Osteoblast (primary cell): ENCODE measurements at regions not wholly inside any gene's neighbourhood (a gene's known extent, or its start where the extent isn't known, plus 50 kb on each side); places are given as distances from the start of the nearest gene placed in this dataset.

Source experiments
- DNase-seq: peaks from one replicate; pipeline ENCODE4 v3.0.0; 2011; ENCODE audit warnings: low spot score, mixed read lengths; ENCODE audit not compliant: insufficient read length; ENCODE audit errors: missing footprints
- H2AFZ ChIP-seq: 2 replicates; pipeline ENCODE4 v1.6.0; 2011; ENCODE audit warnings: mild to moderate bottlenecking, low read length
- H3K27ac ChIP-seq: 2 replicates; pipeline ENCODE4 v1.5.1; 2011; ENCODE audit warnings: mild to moderate bottlenecking, low read depth, low read length, moderate library complexity
- H3K27me3 ChIP-seq: 2 replicates; pipeline ENCODE4 v1.6.0; 2012; ENCODE audit warnings: mild to moderate bottlenecking, control low read depth, inconsistent platforms, low read length, moderate library complexity; ENCODE audit not compliant: insufficient read depth
- H3K36me3 ChIP-seq: 2 replicates; pipeline ENCODE4 v1.5.1; 2011; ENCODE audit warnings: mild to moderate bottlenecking, low read length, control low read depth, moderate library complexity; ENCODE audit not compliant: insufficient read depth
- H3K4me1 ChIP-seq: 2 replicates; pipeline ENCODE4 v1.5.1; 2011; ENCODE audit warnings: mild to moderate bottlenecking, low read length, control low read depth, moderate library complexity; ENCODE audit not compliant: insufficient read depth
- H3K4me2 ChIP-seq: 2 replicates; pipeline ENCODE4 v1.6.0; 2011; ENCODE audit warnings: mild to moderate bottlenecking, low read length; ENCODE audit not compliant: insufficient read depth
- H3K4me3 ChIP-seq: fragments of 200-600 bp; sonication (generic); 3 replicates; pipeline ENCODE4 v1.5.1; 2012; ENCODE audit warnings: mild to moderate bottlenecking, low read length, inconsistent platforms; ENCODE audit not compliant: insufficient read depth
- H3K79me2 ChIP-seq: 2 replicates; pipeline ENCODE4 v1.6.0; 2012; ENCODE audit warnings: mild to moderate bottlenecking, low read length, control low read depth, inconsistent platforms; ENCODE audit not compliant: insufficient read depth
- H3K9me3 ChIP-seq: 2 replicates; pipeline ENCODE4 v1.5.1; 2011; ENCODE audit warnings: low read depth, low read length, control low read depth
- H4K20me1 ChIP-seq: 2 replicates; pipeline ENCODE4 v1.6.0; 2012; ENCODE audit warnings: mild to moderate bottlenecking, low read length, control low read depth; ENCODE audit not compliant: insufficient read depth
- CTCF ChIP-seq: IDR thresholded peaks from 2 replicates; pipeline ENCODE4 v1.5.1; 2011; ENCODE audit warnings: mild to moderate bottlenecking, low read depth, low read length, moderate library complexity; ENCODE audit errors: extremely low read depth

- Histone ChIP-seq H3K4me2 (no peak overlapping the region), H3K36me3 (no peaks in the 10 kb centered on the region), H3K4me3 (no peak overlapping the region), H3K27ac (no peak overlapping the region), H4K20me1 (no peaks in the 10 kb centered on the region), H3K9me3 (no peaks in the 10 kb centered on the region), H3K79me2 (no peaks in the 10 kb centered on the region), H2AFZ (no peak overlapping the region), H3K27me3 (no peaks in the 10 kb centered on the region), H3K4me1 (no peaks in the 10 kb centered on the region)
- TF ChIP-seq CTCF, result no peak
- DNase-seq, result no peak
These were observed 423.8 kb upstream of the MKI67 start for GRCh38 chr10:128550045-128550444.

GRCh38 chr10:128551475-128551874 is 425.3 kb upstream of the MKI67 start:
- Histone ChIP-seq H3K4me3 (no peak overlapping the region), H3K9me3 (no peaks in the 10 kb centered on the region), H3K4me1 (no peaks in the 10 kb centered on the region), H3K27me3 (no peaks in the 10 kb centered on the region), H3K79me2 (no peaks in the 10 kb centered on the region), H4K20me1 (no peaks in the 10 kb centered on the region), H2AFZ (no peak overlapping the region), H3K36me3 (no peaks in the 10 kb centered on the region), H3K4me2 (no peak overlapping the region), H3K27ac (no peak overlapping the region)
- DNase-seq, result no peak
- TF ChIP-seq CTCF, result no peak

GRCh38 chr10:128553755-128554154 is 427.5 kb upstream of the MKI67 start:
- H3K4me1 ChIP-seq, result no peaks in the 10 kb centered on the region
- no peak for TF ChIP-seq CTCF
- H3K79me2 ChIP-seq, result no peaks in the 10 kb centered on the region
- DNase-seq, result no peak
- no peaks in the 10 kb centered on the region for H4K20me1 ChIP-seq
- no peak overlapping the region for H3K27ac ChIP-seq
- no peaks in the 10 kb centered on the region for H3K9me3 ChIP-seq
- no peak overlapping the region for H3K4me2 ChIP-seq
- H3K27me3 ChIP-seq, result no peaks in the 10 kb centered on the region
- H2AFZ ChIP-seq, result no peak overlapping the region
- no peak overlapping the region for H3K4me3 ChIP-seq
- H3K36me3 ChIP-seq, result no peaks in the 10 kb centered on the region

GRCh38 chr10:128556182-128557110 is 430.2 kb upstream of the MKI67 start:
- Histone ChIP-seq H3K27me3 (no peaks in the 10 kb centered on the region), H3K4me3 (no peak overlapping the region), H3K27ac (no peak overlapping the region), H3K9me3 (no peaks in the 10 kb centered on the region), H4K20me1 (no peaks in the 10 kb centered on the region), H2AFZ (no peak overlapping the region), H3K36me3 (no peaks in the 10 kb centered on the region), H3K4me1 (no peaks in the 10 kb centered on the region), H3K4me2 (no peak overlapping the region), H3K79me2 (no peaks in the 10 kb centered on the region)
- no peak for DNase-seq
- no peak for TF ChIP-seq CTCF
